MV-4-11 (cell line): ENCODE measurements at regions not wholly inside any gene's neighbourhood (a gene's known extent, or its start where the extent isn't known, plus 50 kb on each side); places are given as distances from the start of the nearest gene placed in this dataset.
"Not testable (repeated sequence)": the region's sequence is repeated elsewhere in the genome, so short reads cannot be mapped to it uniquely, and the experiment has no call there.

Experiments used
- DNase-seq: peaks from one replicate; lab custom pipeline; 2025; lab: John Stamatoyannopoulos, UW

- no peak for DNase-seq
Measured at GRCh38 chr1:80646053-80646452, 1154.7 kb upstream of the ADGRL2 start.

DNA sequence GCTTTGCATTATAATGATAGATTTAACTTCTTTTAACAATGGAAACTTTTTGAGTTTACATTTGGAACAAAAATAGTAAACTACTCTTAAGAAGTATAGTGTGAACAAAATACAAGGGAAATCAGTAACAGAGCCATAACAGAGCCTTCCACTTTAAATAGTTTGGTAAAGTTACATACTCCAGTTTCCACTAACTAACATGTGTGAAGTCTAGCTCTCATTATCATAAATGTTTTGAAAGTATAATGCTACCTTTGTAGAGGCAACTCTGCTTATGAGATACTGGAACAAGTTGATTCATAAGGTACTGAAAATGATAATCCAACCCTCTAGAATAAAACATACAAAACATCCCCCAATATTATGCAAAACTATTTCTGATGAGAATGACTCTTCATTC, 1155.1 kb upstream of the ADGRL2 start:
- DNase-seq: no peak

- DNase-seq: peak; percentile 67
Measured at GRCh38 chr1:80640978-80641377, 1159.8 kb upstream of the ADGRL2 start.

DNA sequence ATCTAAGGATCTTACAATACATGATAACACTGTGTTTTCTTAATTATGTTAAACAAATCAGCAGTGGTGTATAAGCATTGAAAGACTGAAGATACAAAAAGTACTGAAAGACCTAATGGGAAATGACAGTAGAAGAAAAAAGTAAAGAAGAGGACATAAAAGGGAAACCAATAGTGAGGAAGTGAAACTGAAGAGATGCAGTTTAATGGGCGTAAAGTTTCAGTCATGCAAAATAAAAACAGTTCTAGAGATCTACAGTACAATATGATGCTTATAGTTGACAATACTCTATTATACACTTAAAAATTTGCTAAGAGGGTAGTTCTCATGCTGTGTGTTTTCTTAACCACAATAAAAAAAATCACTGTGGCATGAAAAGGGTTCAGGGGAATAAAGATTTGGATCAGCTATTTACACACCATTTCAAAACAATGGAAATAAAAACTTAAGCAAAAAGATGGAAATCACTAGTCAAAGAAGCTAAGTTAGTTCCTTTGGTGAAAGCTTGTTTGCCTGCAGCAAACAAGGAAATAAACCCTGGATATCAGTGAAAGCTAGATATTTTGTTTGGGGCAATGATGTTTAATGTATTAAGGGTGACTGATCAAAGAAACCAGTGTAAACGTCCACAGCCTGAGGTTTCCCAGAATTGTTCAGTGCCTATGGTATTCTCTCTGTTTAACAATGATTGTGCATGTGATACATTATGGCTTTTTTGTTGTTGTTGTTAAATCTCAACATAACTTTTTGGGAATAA, 1160.8 kb upstream of the ADGRL2 start:
- DNase-seq: peak; percentile 79

DNA sequence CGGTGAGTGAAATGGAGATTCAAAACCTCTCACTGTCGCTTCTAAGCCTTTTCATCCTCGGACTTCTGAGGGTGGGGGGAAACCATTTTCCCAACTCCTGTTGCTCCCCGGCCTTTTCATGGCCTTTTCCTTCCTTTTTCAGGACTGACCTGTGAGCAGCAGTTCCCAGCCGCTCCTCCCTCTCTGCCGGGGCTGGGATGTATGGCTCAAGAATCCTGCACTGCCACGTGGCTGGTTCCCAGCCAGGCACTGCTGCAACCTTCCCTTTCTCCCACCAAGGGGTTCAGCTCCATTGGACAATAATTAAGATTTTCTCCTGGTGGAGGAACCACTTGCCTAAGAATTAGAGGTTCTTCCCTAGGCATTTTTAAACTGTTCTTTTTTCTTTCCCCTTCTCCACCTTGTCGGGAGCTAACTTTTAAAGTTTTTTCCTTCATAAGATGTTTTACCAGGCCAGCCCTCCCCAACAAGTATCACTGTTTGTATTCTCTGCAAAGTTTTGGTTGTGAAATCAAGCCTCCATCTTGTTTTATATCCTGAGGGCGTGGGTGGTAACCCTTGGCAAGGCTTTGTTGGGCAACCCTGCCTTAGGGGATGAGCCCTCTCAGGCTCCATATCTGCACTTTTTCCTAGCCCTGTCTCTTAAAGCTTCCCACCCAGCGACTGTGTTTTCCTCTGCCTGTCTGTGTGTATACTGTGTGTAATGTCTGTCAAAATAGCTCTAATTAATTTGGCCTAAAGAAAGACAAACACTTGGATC, 1166.6 kb upstream of the ADGRL2 start:
- peak; percentile 16 for DNase-seq

- no peak for DNase-seq
Measured at GRCh38 chr1:80632284-80632683, 1168.5 kb upstream of the ADGRL2 start.

- no peak for DNase-seq
Measured at GRCh38 chr1:80629304-80629837, 1171.4 kb upstream of the ADGRL2 start.

- DNase-seq: no peak
Measured at GRCh38 chr1:80624682-80625081, 1176.1 kb upstream of the ADGRL2 start.

- DNase-seq: no peak
Measured at GRCh38 chr1:80607064-80607463, 1193.7 kb upstream of the ADGRL2 start.

GRCh38 chr1:80594013-80594412, 1206.7 kb upstream of the ADGRL2 start:
- no peak for DNase-seq

DNA sequence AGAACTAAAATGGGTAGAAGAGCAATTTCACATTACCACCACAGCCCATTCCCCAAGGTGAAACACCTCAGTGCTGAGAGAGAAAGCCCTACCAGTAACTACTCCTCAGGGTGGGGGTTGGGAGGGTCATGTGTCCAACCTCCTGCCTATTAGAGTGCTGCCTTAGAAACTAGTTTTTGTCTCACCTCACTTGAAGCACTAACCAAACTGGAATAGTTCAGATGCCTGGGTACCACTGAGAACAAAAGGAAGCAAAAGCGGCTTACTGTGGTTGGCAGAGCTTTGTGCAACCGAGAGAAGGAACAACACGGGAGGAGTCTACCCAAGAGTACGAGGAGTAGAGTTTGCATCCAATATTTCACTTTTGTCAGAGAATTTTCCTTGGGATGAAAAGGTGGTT, 1207.5 kb upstream of the ADGRL2 start:
- DNase-seq: no peak

- DNase-seq: no peak
Measured at GRCh38 chr1:80582980-80583379, 1217.8 kb upstream of the ADGRL2 start.

- no peak for DNase-seq
Measured at GRCh38 chr1:80579055-80579454, 1221.7 kb upstream of the ADGRL2 start.

GRCh38 chr1:80566867-80567266, 1233.9 kb upstream of the ADGRL2 start:
- DNase-seq: no peak

DNA sequence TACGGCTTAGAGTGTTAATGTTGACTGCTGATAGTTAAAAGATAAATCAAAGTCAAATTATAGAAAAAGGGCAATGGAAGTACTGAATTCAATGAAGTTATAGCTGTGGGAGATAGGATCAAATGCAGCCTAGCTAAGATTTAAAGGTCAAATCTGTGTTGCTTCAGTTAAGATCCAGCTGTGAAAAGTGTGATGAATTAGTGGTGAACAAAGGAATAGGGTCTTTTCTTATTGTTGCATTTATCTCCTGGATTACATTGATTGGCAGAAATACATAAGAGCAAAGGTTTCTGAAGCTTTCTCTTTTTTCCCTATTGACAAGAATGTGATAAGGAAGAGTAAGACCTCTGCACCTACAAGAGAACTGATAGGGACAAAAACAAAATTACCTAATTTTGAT, 1234.6 kb upstream of the ADGRL2 start:
- DNase-seq: no peak

DNA sequence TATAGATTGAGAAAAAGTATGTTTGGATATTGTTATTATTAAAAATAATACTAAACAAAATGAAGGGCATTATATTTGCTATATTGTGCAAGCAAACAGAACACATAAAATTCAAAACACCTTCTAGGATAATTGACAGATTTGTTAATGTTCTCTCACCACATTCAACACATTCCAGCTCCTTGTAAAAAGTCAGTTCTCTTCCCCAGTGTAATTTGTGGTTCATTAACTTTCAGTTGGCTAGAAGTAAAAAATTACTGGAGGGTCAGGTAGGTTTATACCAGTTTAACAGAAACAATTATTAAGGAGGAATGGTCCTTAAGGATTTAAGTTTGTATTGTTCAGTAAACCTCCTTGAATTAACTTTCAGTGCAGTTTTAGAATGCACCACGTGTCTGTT, 1235.3 kb upstream of the ADGRL2 start:
- DNase-seq: no peak

DNA sequence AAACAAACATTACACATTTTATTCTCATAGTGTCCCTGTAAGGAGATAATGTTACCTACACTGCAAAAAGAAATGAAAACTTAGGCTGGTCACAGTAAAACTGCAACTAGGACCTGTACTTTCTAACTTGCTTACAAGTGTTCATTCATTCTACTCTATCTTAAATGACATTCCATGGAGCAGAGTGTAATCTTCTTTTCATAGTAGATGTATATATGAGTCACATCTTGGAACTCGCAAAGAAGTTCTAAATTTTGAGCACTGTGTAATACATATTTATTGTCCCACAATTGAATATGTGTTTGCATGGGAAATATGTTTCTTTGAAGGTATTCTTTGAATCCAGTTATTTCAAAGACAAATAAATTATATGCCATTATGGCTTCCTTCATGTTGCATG, 1258.5 kb upstream of the ADGRL2 start:
- no peak for DNase-seq

DNA sequence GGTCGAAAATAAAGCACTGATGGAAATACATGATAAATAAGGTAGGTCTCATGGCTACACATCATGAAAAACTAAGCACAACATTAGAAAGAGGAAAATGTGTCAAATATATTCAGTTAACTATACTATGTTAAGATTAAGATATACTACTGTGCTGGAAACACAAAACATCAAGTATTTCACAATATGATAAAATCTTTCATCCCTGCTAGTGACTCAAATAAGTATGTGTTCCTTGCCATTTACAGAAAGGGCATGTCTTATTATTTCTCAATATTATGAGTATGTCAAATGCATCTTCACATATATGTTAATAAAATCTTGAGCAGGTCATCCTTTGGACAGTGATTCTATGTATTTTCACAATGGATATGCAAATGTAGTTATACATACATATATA, 1260.1 kb upstream of the ADGRL2 start:
- no peak for DNase-seq

- DNase-seq: no peak
Measured at GRCh38 chr1:80540149-80540548, 1260.6 kb upstream of the ADGRL2 start.

DNA sequence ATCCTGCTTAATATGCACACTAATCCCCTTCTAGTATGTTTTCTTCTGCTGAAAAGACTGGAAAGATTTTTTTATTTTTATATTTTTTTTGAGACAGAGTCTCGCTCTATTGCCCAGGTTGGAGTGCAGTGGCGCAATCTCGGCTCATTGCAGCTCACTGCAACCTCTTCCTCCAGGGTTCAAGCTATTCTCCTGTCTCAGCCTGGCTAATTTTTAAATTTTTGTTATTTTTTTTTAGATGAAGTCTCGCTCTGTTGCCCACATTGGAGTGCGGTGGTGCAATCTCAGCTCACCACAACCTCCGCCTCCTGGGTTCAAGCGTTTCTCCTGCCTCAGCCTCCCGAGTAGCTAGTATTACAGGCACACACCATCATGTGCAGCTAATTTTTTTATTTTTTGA, 1261.4 kb upstream of the ADGRL2 start:
- DNase-seq: not testable (repeated sequence)

DNA sequence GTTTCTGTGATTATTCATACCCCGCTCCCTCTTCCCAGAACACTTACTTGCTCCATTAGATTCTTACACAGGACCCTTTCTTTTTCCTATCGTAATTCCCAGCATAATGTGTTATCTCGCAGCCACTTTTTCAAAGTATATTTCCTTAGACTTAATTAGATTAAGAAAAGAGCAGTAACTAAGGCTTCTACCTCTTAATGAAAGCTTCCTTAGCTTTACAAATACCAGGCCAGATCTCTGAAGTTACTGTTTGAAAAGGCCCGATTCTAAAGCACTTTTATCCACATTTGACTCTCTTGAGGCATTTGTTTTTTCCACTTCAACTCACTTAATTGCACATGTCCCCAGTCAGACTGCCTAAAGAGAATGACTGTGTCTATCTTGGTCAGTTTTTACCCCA, 1264.3 kb upstream of the ADGRL2 start:
- DNase-seq: no peak

DNA sequence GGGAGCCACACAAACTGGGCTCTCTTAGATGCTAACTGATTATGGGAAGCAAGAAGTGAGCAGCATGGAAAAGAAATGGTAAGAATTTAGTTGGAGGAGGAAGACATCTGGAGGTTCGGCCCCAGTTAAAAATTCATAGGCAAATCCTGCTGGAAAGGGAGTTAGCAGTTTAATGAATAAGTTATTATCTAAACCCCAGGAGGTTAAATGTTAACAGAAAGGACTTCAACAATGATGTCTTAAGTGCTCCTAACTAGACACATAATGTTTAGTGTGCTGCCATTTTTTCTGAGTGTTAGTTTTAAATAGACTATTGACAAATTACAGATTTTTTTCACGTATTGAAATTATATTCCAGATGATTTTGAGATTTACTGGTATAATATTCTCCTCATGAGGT, 1265.3 kb upstream of the ADGRL2 start:
- DNase-seq: no peak

- DNase-seq: no peak
Measured at GRCh38 chr1:80534606-80535360, 1266.0 kb upstream of the ADGRL2 start.
